Mesenchymal stem cell (in vitro differentiated cells and primary cell): ENCODE measurements at regions not wholly inside any gene's neighbourhood (a gene's known extent, or its start where the extent isn't known, plus 50 kb on each side); places are given as distances from the start of the nearest gene placed in this dataset.

Experiments used
- DNase-seq: peaks from one replicate; pipeline ENCODE4 v3.0.0-alpha.2; 2013
- H2AFZ ChIP-seq: one replicate; pipeline ENCODE4 v1.6.1; 2013; ENCODE audit warnings: low read depth, mild to moderate bottlenecking, control low read depth, inconsistent platforms, low read length, moderate library complexity
- H2AK5ac ChIP-seq: 2 replicates; pipeline ENCODE4 v1.6.1; 2013; ENCODE audit warnings: low read length, moderate library complexity, mild to moderate bottlenecking, inconsistent platforms; ENCODE audit not compliant: severe bottlenecking
- H2BK120ac ChIP-seq: one replicate; pipeline ENCODE4 v1.6.1; 2013; ENCODE audit warnings: low read depth, mild to moderate bottlenecking, inconsistent platforms, low read length, moderate library complexity
- H2BK12ac ChIP-seq, 2 experiments: one replicate each; pipeline ENCODE4 v1.6.1; 2013; ENCODE audit warnings: inconsistent platforms in 2 of 2, low read length in 2 of 2, mild to moderate bottlenecking in 2 of 2, moderate library complexity in 2 of 2, control low read depth in 1 of 2
- H2BK15ac ChIP-seq: one replicate; pipeline ENCODE4 v1.6.1; 2013; ENCODE audit warnings: mild to moderate bottlenecking, low read depth, inconsistent platforms; ENCODE audit not compliant: poor library complexity, severe bottlenecking
- H2BK5ac ChIP-seq: 2 replicates; pipeline ENCODE4 v1.6.1; 2013; ENCODE audit warnings: low read depth, mild to moderate bottlenecking, low read length, control low read depth, inconsistent platforms; ENCODE audit not compliant: poor library complexity, severe bottlenecking
- H3K14ac ChIP-seq, 2 experiments: one replicate each; pipeline ENCODE4 v1.6.1; 2013; ENCODE audit warnings: inconsistent platforms in 2 of 2, low read length in 2 of 2, control low read depth in 1 of 2, mild to moderate bottlenecking in 1 of 2, moderate library complexity in 1 of 2
- H3K18ac ChIP-seq, 2 experiments: one replicate each; pipeline ENCODE4 v1.6.1; 2013; ENCODE audit warnings: inconsistent platforms in 2 of 2, low read length in 2 of 2, control low read depth in 1 of 2, low read depth in 1 of 2, mild to moderate bottlenecking in 1 of 2
- H3K23ac ChIP-seq, 2 experiments: one replicate each; pipeline ENCODE4 v1.6.1; 2013; ENCODE audit warnings: inconsistent platforms in 2 of 2, low read length in 2 of 2, mild to moderate bottlenecking in 2 of 2, moderate library complexity in 2 of 2, control low read depth in 1 of 2
- H3K27ac ChIP-seq: 2 replicates; pipeline ENCODE4 v1.5.1; 2013; ENCODE audit warnings: mild to moderate bottlenecking, moderate library complexity, low read length, control low read depth, inconsistent platforms; ENCODE audit not compliant: poor library complexity, severe bottlenecking
- H3K27me3 ChIP-seq, 2 experiments: 2 replicates each; pipeline versions ENCODE4 v1.6.1 to v1.7.0; 2013; ENCODE audit warnings: low read length in 2 of 2, mild to moderate bottlenecking in 2 of 2, moderate library complexity in 2 of 2, control low read depth in 1 of 2, inconsistent platforms in 1 of 2; ENCODE audit not compliant: control insufficient read depth in 1 of 2, insufficient read depth in 1 of 2
- H3K36me3 ChIP-seq, 2 experiments: 2 replicates each; pipeline versions ENCODE4 v1.6.1 to v1.7.0; 2013; ENCODE audit warnings: low read length in 2 of 2, control low read depth in 1 of 2, inconsistent platforms in 1 of 2, low read depth in 1 of 2, mild to moderate bottlenecking in 1 of 2; ENCODE audit not compliant: insufficient read depth in 2 of 2, control insufficient read depth in 1 of 2
- H3K4ac ChIP-seq, 2 experiments: one replicate each; pipeline ENCODE4 v1.6.1; 2013; ENCODE audit warnings: inconsistent platforms in 2 of 2, low read length in 2 of 2, mild to moderate bottlenecking in 2 of 2, moderate library complexity in 2 of 2, control low read depth in 1 of 2, low read depth in 1 of 2
- H3K4me1 ChIP-seq: 2 replicates; pipeline ENCODE4 v1.6.1; 2013; ENCODE audit warnings: low read depth, low read length, control low read depth; ENCODE audit not compliant: control insufficient read depth, insufficient read depth
- H3K4me2 ChIP-seq: 2 replicates; pipeline ENCODE4 v1.6.1; 2013; ENCODE audit warnings: low read length, mild to moderate bottlenecking, inconsistent platforms; ENCODE audit not compliant: poor library complexity, severe bottlenecking
- H3K4me3 ChIP-seq, 2 experiments: 2 replicates each; pipeline versions ENCODE4 v1.5.1 to v1.7.0; 2013; ENCODE audit warnings: low read length in 2 of 2, mild to moderate bottlenecking in 2 of 2, control low read depth in 1 of 2, low read depth in 1 of 2; ENCODE audit not compliant: insufficient read depth in 1 of 2
- H3K79me1 ChIP-seq: replicated peaks from 2 replicates; pipeline ENCODE4 v1.6.1; 2013; ENCODE audit warnings: mild to moderate bottlenecking, control low read depth, low read length, inconsistent platforms; ENCODE audit not compliant: poor library complexity, severe bottlenecking
- H3K9ac ChIP-seq: 2 replicates; pipeline ENCODE4 v1.7.0; 2013; ENCODE audit warnings: mild to moderate bottlenecking, low read length, moderate library complexity
- H3K9me3 ChIP-seq: 2 replicates; pipeline ENCODE4 v1.7.0; 2013; ENCODE audit warnings: mild to moderate bottlenecking, low read length; ENCODE audit not compliant: control insufficient read depth
- H4K8ac ChIP-seq: one replicate; pipeline ENCODE4 v1.6.1; 2013; ENCODE audit warnings: inconsistent platforms, mild to moderate bottlenecking, low read length, moderate library complexity
- H4K91ac ChIP-seq: one replicate; pipeline ENCODE4 v1.6.1; 2013; ENCODE audit warnings: mild to moderate bottlenecking, low read length, inconsistent platforms
- WGBS: methylation state at CpG from one replicate; pipeline ENCODE4 v1.1.7; 2013; ENCODE audit warnings: mixed read lengths; 5-methylcytosine and 5-hydroxymethylcytosine counted together

- H4K8ac ChIP-seq: no peak overlapping the region
- H3K23ac ChIP-seq: no peak overlapping the region
- H3K14ac ChIP-seq: no peak overlapping the region
- no peak overlapping the region for H3K27ac ChIP-seq
- H3K4me1 ChIP-seq: peaks cover 2% of the 10 kb centered on the region
- no peak overlapping the region for H3K18ac ChIP-seq
- H3K4me3 ChIP-seq: no peak overlapping the region
- DNase-seq: no peak
- H2BK15ac ChIP-seq: no peak overlapping the region
- no peak overlapping the region for H3K4me2 ChIP-seq
- H2AK5ac ChIP-seq: no peak overlapping the region
- no peak overlapping the region for H2BK120ac ChIP-seq
- H4K91ac ChIP-seq: no peak overlapping the region
- H3K27me3 ChIP-seq: peaks cover 0 to 21% of the 10 kb centered on the region in 2 experiments
- H3K9me3 ChIP-seq: no peaks in the 10 kb centered on the region
- no peaks in the 10 kb centered on the region for H3K79me1 ChIP-seq
- 84% methylated on average over 13 of the region's 14 CpGs for WGBS
- no peak overlapping the region for H3K4ac ChIP-seq
- no peak overlapping the region for H2AFZ ChIP-seq
- H3K36me3 ChIP-seq: no peaks in the 10 kb centered on the region
- no peak overlapping the region for H3K9ac ChIP-seq
- H2BK5ac ChIP-seq: no peak overlapping the region
- no peak overlapping the region for H2BK12ac ChIP-seq
These were observed 50.0 kb upstream of the INSIG1 start for GRCh38 chr7:155247479-155248365.
